SW480 (cell line): ENCODE measurements at regions not wholly inside any gene's neighbourhood (a gene's known extent, or its start where the extent isn't known, plus 50 kb on each side); places are given as distances from the start of the nearest gene placed in this dataset.

Experiments
- DNase-seq: peaks from one replicate; pipeline ENCODE4 v3.0.0-alpha.2; 2016; ENCODE audit warnings: low spot score

DNA sequence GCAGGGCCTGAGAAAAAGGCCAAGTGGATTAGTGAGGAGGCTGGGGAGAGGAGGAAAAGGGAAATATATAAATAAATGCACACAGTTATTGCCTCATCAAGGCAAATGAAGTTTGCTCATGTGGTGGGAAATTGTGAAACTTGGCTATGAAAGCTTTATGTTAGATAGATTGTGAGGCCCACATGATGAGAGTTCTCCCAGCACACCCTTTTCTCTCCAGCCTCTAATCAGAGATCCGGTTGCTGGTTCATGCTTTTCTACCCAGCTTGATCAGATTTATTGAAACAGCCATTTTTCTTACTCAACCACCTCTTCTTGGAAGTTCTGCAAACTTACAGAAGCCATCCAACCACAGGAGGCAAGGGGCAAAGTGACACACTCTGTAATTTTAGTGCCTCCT lies 125.8 kb upstream of the KLF4 start:
- DNase-seq: no peak

GRCh38 chr9:107614765-107615164 lies 125.2 kb upstream of the KLF4 start:
- no peak for DNase-seq

GRCh38 chr9:107613321-107613720 lies 123.8 kb upstream of the KLF4 start:
- no peak for DNase-seq

DNA sequence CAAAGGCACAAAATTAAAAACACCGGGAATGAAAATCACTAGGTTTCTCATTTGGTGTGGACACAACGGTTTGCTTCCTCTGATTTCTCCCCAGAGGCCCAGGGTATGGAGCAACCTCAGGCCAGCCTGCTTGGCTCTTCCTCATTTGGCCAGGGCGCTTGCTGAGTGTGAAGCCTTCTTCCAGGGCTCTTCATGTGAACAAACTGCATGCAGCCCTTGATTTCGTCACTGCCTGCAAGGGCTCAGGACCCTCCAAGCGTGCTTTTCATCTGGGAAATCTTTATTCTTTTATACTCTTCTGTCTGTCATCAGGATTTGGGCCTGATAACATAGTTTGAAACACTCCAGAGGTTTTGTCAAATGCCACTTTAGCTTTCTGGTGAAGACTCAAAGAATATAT lies 122.6 kb upstream of the KLF4 start:
- no peak for DNase-seq

- no peak for DNase-seq
Observed at GRCh38 chr9:107609547-107609946, 120.0 kb upstream of the KLF4 start.

DNA sequence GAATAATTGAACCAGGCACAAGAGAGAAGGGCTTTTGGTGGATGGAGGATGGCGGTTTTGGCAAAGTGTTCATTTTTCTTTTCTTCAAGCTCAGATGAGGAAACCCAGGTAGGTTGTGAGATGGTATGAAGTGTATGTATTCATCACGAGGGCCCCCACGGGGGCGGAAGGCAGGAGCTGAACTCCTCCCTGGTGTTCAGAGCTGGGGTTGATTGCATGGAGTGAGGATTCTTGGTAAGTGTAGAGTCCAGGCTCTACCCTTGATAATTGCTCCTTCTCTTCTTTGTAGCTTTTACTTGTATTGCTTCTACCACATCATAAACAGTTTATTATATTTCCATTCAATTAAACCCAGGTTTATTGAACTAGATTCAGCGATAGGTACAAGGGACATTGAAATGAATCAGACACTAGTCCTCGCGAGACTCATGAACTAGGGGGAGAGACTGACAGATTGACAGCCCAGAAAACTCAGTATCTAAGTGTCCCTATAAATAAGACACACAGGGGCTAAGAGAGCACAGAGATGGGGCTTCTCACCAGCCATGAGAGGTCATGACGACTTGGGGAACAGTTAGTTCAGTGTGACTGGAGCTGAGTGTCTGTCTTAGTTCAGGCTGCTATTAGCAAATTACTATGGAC lies 116.7 kb upstream of the KLF4 start:
- DNase-seq: no peak

DNA sequence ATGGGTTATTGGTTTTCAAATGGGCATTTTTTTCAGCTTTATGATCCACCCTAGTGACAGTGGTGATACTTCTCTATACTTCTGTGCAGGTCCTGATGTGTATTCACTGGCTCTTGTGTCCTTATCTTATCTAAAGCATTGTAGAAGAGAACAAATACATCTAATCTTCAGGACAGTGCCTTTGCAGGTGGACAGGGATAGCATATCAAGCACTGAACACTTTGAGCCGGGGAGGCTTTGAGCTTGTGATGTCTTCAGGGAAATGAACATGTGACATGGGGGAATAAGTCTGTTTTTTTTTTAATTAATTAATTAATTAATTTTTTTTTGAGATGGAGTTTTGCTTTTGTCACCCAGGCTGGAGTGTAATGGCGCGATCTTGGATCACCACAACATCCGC lies 115.5 kb upstream of the KLF4 start:
- no peak for DNase-seq

DNA sequence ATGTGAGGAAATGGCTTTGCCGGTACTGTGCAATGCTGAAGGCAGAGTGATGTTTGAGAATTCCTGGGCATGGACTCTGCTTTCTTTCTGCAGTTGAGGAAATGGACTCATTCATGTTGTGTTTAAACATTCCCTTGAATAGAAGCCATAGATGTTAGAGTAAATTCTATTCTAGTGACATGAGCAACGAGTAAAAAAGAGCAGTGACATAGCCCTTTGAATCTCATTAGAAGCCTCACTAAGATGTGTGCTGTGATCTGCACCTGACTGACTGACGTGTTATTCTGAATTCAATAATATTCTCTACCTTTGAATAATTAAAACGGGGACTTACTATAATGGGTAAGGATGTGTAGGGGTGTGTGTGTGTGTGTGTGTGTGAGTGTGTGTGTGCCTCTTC lies 113.7 kb upstream of the KLF4 start:
- no peak for DNase-seq

DNA sequence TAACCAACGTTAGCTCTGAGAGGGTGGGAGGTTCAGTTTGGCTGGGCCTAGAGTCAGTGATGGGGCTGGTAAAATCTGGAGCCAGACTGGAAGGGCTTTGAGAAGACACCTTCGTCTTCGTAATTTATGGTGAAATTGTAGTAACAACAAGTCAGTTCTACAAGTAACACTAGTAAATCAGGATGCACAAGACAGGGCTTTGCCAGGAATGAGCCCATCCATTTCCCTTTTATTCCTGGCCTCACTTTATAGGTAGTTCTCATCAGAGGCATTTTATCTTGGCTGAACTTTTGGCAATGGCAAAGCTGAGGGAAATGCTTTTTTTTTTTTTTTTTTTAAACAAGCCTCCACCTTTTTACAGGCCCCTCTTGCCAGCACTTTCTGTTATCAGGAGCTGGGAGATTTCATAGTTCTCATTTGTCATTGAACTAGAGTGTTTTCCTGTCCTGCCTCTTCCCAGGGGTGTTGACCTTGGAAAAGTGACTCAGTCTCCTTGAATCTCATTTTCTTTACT lies 110.5 kb upstream of the KLF4 start:
- DNase-seq: no peak

DNA sequence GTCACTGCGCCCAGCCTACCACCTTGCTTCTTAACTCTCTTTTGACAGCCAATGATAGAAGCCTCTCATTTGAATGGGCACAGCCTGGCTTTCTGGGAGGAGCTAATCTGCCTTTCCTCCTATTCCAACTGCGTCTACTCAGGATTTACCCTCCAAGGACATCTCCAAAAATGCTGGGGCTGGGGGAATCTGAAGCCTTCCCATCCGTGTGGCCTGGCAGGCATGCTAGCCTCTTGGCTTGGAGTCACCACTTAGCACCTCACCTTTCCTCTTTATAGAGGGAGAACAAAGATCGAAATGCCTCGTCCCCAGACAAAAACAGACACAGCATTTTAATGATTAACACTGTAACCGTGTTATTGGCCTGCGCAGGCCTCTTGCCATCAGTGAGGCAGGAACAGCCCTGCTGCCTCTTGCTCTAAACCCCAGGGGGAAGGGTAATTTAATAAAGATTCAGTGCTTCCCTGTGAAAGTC lies 108.2 kb upstream of the KLF4 start:
- no peak for DNase-seq

DNA sequence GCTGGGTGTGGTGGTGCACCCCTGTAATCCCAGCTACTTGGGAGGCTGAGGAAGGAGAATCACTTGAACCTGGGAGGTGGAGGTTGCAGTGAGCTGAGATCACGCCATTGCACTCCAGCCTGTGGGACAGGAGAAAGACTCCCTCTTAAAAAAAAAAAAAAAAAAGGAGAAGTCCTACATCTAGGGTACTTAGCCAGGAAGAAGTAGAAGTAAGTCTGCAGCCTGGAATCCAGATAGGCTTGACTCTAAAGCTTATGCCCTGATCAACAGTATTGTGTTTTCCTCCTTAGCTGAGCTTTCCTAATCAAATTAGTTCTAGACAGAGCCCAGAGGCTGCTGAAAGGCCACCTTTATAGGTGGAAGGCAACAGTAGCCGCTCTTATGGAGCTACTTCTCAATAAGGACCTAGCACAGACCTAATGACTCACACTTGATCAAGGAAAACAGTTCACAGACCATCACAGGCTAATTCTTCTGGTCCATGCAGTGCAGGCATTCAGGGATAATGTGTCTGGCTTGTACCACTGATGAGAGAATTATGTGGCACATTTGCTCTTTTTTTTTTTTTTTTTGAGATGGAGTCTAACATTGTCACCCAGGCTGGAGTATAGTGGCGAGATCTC lies 105.5 kb upstream of the KLF4 start:
- DNase-seq: no peak

DNA sequence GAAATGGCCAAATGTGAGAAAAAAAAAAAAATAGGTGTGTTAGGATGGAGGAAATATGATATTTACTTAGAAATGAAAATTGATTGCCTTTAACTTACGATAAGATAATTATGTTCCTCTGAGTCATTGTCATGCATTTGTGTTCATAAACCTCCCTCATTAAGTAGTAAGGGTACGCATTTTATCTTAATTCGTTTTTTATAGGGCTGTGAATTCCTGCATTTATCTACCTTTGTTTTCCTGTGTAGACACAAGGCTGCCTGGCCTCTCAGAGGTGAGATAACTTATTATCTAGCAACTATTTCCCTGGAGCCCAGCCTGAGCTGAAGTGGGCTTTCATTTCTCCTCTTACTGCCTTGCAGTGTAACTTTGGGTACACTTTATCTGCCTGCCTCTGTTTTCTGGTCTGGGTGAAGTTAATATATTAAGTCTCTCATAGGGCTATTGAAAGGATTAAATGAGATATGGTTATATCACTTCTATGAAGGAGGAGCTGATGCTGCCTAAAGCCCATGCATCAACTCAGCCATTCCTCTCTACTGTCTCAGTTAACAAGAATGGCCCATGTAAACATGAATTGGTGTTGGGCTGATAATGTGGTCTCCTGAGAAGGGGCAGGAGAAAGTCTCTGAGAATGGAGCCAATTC lies 103.8 kb upstream of the KLF4 start:
- no peak for DNase-seq

- no peak for DNase-seq
Observed at GRCh38 chr9:107592424-107592823, 102.9 kb upstream of the KLF4 start.

GRCh38 chr9:107591781-107592180 lies 102.2 kb upstream of the KLF4 start:
- no peak for DNase-seq

DNA sequence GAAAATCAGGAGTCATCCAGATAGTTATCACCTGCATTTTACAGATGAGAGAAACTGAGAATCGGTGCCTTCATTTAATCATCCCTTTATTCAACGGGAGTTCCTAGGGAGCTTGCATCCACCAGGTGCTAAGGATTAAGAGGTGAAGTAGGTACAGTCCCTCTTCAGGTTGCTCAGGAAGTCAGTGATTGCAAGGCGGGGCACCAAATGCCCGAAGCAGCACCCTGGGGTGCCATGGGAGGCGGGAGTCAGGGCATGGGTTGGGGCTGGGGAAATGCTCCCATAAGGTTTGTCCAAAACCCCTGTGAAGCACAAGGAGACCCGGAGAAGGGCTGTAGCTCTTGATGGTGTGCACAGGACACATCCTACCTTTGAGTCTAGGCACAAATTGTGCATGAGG lies 98.8 kb upstream of the KLF4 start:
- DNase-seq: no peak

- no peak for DNase-seq
Observed at GRCh38 chr9:107587191-107587963, 97.8 kb upstream of the KLF4 start.

GRCh38 chr9:107586493-107586892 lies 96.9 kb upstream of the KLF4 start:
- no peak for DNase-seq

DNA sequence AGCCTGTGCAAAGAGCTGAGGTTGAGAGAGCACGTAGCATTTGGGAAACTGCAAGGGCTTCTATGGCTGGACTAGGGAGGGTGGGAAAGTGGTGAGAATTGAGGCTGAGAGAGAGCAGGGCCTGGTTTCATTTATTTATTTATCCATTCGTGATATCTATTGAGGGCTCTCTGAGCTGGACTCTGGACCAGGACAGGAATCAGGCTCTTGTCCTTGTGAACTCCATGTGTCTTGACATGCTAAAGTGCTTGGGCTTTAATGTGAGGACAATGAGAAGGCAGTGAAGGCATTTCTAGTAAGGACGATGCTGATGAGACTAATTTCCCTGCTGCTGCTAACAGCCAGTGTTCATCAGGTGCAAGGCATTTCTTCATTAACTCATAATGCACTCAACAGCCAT lies 95.9 kb upstream of the KLF4 start:
- no peak for DNase-seq

GRCh38 chr9:107584944-107585343 lies 95.4 kb upstream of the KLF4 start:
- no peak for DNase-seq

DNA sequence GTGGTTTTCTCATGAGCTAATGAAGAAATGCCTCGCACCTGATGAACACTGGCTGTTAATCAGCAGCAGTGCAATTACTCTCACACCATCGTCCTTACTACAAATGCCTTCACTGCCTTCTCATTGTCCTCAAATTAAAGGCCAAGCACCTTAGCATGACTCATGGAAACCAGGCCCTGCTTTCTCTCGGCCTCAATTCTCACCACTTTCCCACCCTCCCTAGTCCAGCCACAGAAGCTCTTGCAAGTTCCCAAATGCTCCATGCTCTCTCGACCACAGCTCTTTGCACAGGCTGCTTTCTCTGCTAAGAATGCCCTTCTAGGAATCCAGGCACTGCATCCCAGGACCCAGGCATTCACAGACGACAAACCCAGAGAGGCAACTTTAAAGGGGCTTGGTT lies 94.6 kb upstream of the KLF4 start:
- DNase-seq: no peak

DNA sequence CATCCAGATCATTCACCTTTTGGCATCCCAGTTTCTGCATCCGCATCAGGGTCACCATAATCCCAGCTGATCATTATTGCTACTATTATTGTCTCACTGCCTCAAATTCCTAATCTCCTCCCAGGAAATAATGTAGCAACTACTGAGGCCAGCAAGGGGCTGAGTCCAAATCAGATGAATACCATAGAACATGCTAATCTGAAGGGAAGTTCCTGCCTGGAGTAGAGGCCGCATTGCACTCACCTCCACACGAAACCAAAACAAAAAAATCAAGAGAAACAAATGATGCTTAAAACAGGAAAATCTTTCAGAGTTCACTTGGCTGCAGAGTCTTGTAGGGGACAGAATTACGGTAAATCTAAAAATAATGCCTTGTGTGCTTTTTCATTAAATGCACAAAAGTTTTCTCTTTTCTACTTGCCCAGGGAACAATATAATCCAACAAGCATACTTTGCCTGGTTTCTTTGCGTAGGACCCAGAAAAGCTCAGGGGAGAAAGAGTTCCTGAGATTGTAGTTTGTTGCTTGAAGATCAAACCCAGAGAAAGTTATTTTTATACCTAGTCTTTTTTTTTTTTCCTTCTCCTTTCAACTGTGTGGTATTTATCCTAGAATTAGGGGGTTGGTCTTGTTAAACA lies 87.7 kb upstream of the KLF4 start:
- DNase-seq: no peak

GRCh38 chr9:107571148-107571547 lies 81.6 kb upstream of the KLF4 start:
- DNase-seq: no peak
